ENCODE measurements at regions not wholly inside any gene's neighbourhood (a gene's known extent, or its start where the extent isn't known, plus 50 kb on each side); places are given as distances from the start of the nearest gene placed in this dataset.

DNA sequence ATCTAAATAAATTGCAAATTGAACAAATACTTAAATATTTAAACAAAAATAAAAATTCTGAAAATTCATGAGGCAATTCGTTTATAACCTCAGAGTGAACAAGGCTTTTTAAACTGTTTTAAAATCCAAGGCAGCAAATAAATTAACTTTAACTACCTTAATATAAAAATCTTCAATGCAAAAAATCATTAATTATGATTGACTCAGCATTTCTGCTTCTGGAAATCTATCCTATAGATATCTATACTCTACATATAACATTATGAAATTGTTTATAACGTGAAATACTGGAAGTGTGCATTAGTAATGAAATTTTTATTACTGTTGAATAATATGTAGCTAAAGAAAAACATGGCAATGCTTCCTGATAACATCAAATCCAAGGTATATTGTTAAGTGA, 92.4 kb downstream of the ADAMTS1 start:
- H3K79me2 ChIP-seq (ENCODE audit: control insufficient read depth, insufficient read depth, low read length): no peaks in the 10 kb centered on the region
- DNase-seq (ENCODE audit: low read depth, low spot score) (no peak), FAIRE-seq (no peak)
- no peak overlapping the region for H3K9ac ChIP-seq (ENCODE audit: control insufficient read depth, extremely low read depth, insufficient read depth, low read length)
- no peaks in the 10 kb centered on the region for H3K4me1 ChIP-seq (ENCODE audit: control insufficient read depth, extremely low read depth, insufficient read depth, low read length)
- H3K27me3 ChIP-seq (ENCODE audit: control insufficient read depth, extremely low read depth, insufficient read depth, low read length): no peaks in the 10 kb centered on the region
- no peaks in the 10 kb centered on the region for H4K20me1 ChIP-seq (ENCODE audit: control insufficient read depth, extremely low read depth, insufficient read depth, low read length)
- H3K9me1 ChIP-seq (ENCODE audit: control insufficient read depth, extremely low read depth, insufficient read depth, low read length): no peaks in the 10 kb centered on the region
- H2AFZ ChIP-seq (ENCODE audit: control insufficient read depth, low read length): no peak overlapping the region
- no peaks in the 10 kb centered on the region for H3K9me3 ChIP-seq (ENCODE audit: control insufficient read depth, low read depth, low read length)
- TF ChIP-seq EZH2 (IDR thresholded peaks at IDR 0.05; ENCODE audit: low read length): no peak
- TF ChIP-seq, protein P1, sequence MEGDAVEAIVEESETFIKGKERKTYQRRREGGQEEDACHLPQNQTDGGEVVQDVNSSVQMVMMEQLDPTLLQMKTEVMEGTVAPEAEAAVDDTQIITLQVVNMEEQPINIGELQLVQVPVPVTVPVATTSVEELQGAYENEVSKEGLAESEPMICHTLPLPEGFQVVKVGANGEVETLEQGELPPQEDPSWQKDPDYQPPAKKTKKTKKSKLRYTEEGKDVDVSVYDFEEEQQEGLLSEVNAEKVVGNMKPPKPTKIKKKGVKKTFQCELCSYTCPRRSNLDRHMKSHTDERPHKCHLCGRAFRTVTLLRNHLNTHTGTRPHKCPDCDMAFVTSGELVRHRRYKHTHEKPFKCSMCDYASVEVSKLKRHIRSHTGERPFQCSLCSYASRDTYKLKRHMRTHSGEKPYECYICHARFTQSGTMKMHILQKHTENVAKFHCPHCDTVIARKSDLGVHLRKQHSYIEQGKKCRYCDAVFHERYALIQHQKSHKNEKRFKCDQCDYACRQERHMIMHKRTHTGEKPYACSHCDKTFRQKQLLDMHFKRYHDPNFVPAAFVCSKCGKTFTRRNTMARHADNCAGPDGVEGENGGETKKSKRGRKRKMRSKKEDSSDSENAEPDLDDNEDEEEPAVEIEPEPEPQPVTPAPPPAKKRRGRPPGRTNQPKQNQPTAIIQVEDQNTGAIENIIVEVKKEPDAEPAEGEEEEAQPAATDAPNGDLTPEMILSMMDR (optimal IDR thresholded peaks at IDR 0.05 in 1 of 3, IDR thresholded peaks at IDR 0.05 in 1 of 3, conservative IDR thresholded peaks at IDR 0.05 in 1 of 3; ENCODE audit: extremely low read depth in 1 of 3, insufficient read depth in 2 of 3, low read length in 3 of 3): no peak
- no peaks in the 10 kb centered on the region for H3K36me3 ChIP-seq (ENCODE audit: control insufficient read depth in 2 of 2, extremely low read depth in 1 of 2, insufficient read depth in 2 of 2, low read length in 2 of 2)
- dilution Hi-C loops (cut with MboI; ENCODE audit: extremely low pct_ligation_motif_present, low sequenced_read_pairs): no loop called here
- H3K4me2 ChIP-seq (ENCODE audit: control insufficient read depth, extremely low read depth, insufficient read depth, low read depth, low read length): no peak overlapping the region
- no peak overlapping the region for H3K27ac ChIP-seq (ENCODE audit: control insufficient read depth, insufficient read depth, low read length)
- no peak overlapping the region for H3K4me3 ChIP-seq (ENCODE audit: control insufficient read depth in 2 of 3, extremely low read depth in 1 of 3, insufficient read depth in 2 of 3, low read depth in 1 of 3, low read length in 3 of 3)

DNA sequence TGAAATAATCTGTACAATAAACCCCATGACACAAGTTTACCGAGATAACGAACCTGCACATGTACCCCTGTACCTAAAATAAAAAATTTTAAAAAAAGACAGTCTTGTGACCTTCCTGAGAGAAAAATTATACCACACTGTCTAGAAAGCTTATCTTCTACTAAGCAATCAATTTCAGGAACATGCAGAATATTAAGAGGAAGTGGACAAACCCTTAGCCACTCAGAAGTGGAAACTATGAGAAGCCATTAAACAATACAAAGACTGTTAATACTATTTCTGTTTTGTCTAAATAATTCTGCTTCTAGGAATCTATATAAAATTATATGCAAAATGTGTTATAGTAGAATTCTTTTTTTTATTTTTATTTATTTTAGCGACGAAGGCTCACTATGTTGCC, 93.9 kb downstream of the ADAMTS1 start:
- no peak overlapping the region for H3K27ac ChIP-seq (ENCODE audit: control insufficient read depth, insufficient read depth, low read length)
- no peak overlapping the region for H3K4me2 ChIP-seq (ENCODE audit: control insufficient read depth, extremely low read depth, insufficient read depth, low read depth, low read length)
- no peak overlapping the region for H3K9ac ChIP-seq (ENCODE audit: control insufficient read depth, extremely low read depth, insufficient read depth, low read length)
- no peaks in the 10 kb centered on the region for H3K9me1 ChIP-seq (ENCODE audit: control insufficient read depth, extremely low read depth, insufficient read depth, low read length)
- H3K36me3 ChIP-seq (ENCODE audit: control insufficient read depth in 2 of 2, extremely low read depth in 1 of 2, insufficient read depth in 2 of 2, low read length in 2 of 2): no peaks in the 10 kb centered on the region
- DNase-seq (ENCODE audit: low read depth, low spot score) (no peak), FAIRE-seq (no peak)
- no peaks in the 10 kb centered on the region for H3K9me3 ChIP-seq (ENCODE audit: control insufficient read depth, low read depth, low read length)
- no peaks in the 10 kb centered on the region for H3K27me3 ChIP-seq (ENCODE audit: control insufficient read depth, extremely low read depth, insufficient read depth, low read length)
- no peaks in the 10 kb centered on the region for H3K4me1 ChIP-seq (ENCODE audit: control insufficient read depth, extremely low read depth, insufficient read depth, low read length)
- TF ChIP-seq, protein P1 (optimal IDR thresholded peaks at IDR 0.05 in 1 of 3, IDR thresholded peaks at IDR 0.05 in 1 of 3, conservative IDR thresholded peaks at IDR 0.05 in 1 of 3; ENCODE audit: extremely low read depth in 1 of 3, insufficient read depth in 2 of 3, low read length in 3 of 3): no peak
- TF ChIP-seq EZH2 (IDR thresholded peaks at IDR 0.05; ENCODE audit: low read length): no peak
- no peaks in the 10 kb centered on the region for H4K20me1 ChIP-seq (ENCODE audit: control insufficient read depth, extremely low read depth, insufficient read depth, low read length)
- no peaks in the 10 kb centered on the region for H3K79me2 ChIP-seq (ENCODE audit: control insufficient read depth, insufficient read depth, low read length)
- dilution Hi-C loops (cut with MboI; ENCODE audit: extremely low pct_ligation_motif_present, low sequenced_read_pairs): no loop called here
- no peak overlapping the region for H3K4me3 ChIP-seq (ENCODE audit: control insufficient read depth in 2 of 3, extremely low read depth in 1 of 3, insufficient read depth in 2 of 3, low read depth in 1 of 3, low read length in 3 of 3)
- H2AFZ ChIP-seq (ENCODE audit: control insufficient read depth, low read length): no peak overlapping the region
